ENCODE measurements at regions not wholly inside any gene's neighbourhood (a gene's known extent, or its start where the extent isn't known, plus 50 kb on each side); places are given as distances from the start of the nearest gene placed in this dataset.
"Not testable (repeated sequence)": the region's sequence is repeated elsewhere in the genome, so short reads cannot be mapped to it uniquely, and the experiment has no call there.

DNA sequence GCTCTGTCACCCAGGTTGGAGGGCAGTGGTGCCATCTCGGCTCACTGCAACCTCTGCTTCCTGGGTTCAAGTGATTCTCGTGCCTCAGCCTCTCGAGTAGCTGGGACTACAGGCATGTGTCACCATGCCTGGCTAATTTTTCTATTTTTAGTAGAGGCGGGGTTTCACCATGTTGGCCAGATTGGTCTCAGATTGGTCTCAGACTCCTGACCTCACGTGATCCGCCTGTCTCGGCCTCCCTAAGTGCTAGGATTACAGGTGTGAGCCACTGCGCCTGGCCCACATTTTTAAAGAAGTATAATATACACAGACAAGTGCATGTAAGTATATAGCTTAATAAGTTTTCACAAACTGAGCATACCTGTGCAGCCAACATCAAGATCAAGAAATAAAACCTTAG lies 66.0 kb upstream of the ZBTB20 start:
- TF ChIP-seq CTCF (IDR thresholded peaks at IDR 0.05; ENCODE audit: insufficient read depth, low read length, poor library complexity, severe bottlenecking); EZH2phosphoT487 (conservative IDR thresholded peaks at IDR 0.05; ENCODE audit: low read length): not testable (repeated sequence)

All from SU-DHL-6 (cell line).